GM18870 (cell line): ENCODE measurements at regions not wholly inside any gene's neighbourhood (a gene's known extent, or its start where the extent isn't known, plus 50 kb on each side); places are given as distances from the start of the nearest gene placed in this dataset.

Experiments used
- ATAC-seq: cut with Tn5 transposase; IDR thresholded peaks from one replicate; pipeline ENCODE4 v1.9.1; 2021; ENCODE audit warnings: moderate library complexity; ENCODE audit not compliant: unreplicated experiment

DNA sequence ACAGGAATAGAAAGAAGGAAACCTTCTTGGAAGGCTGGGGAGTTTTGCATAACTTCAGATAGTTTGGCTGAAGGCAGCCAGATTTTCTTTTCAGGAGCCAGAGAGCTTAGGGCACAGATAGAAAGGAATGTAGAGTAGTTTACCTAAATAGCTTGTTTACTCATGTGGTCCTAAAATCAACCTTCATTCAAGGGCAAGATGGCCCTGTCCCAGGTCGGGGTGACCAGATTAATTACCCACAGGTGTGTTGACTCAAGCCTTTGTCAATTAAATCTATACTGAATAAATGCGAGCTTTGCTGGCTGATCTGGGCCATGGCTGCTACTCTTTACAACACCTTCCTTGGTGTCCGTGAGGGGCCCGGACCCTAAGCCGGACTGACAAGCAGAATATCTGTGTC is 792.0 kb upstream of the MAN1A1 start:
- ATAC-seq: no peak

DNA sequence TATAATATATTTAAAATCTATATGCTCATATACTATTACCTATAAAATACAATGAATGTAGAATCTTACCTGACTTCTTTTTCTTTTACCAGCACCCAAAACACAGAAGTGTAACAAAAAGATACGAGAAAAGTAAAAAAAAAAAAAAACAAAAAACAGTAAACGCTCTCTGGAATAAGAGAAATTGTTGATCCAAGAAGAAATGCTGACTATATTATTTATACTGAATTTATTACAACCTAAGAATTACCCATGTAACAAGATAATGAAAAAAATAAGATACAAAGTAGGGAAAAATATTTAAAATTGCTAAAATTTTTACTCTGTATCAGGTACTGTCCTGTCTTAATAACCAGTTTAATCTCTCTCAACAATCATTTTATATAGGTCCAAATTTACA is 787.9 kb upstream of the MAN1A1 start:
- ATAC-seq: no peak

DNA sequence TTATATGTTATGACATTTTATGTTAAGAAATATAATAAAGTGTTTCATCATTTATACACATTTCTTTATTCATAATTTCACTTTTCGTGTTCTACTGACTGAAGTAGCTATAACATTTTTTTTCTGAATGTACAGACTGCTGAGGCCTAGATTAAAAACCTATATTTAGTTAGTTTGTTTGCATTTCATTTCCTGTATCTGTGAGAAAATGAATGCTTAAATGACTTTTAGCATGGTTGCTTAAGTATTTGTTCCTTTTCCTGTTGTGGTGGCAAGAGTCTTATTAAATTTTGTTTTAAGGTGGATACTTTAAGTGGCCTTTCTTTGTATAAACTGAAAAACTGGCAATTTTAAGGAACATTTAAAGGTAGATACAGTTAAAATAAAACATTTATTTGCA is 779.7 kb upstream of the MAN1A1 start:
- ATAC-seq: no peak

DNA sequence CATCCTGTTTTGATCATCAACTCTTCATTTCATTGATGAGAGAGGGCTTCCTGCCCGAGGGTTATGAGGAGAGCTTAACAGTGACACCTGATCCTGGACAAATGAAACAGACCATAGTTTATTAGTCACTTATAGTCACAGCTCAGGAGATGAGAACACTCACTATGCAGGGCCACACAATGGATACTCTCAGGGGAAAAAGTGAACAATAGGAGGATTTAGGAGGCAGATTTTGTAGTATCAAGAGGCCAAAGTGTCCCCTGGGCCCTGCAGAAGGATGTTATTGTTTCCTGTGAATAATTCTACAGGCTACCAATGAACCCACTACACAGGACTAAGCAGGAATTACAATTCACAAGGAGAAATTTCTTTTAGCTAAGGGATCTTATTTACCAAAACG is 772.8 kb upstream of the MAN1A1 start:
- no peak for ATAC-seq

- ATAC-seq: peak; percentile 50
These were observed 766.8 kb upstream of the MAN1A1 start for GRCh38 chr6:120116343-120116742.

DNA sequence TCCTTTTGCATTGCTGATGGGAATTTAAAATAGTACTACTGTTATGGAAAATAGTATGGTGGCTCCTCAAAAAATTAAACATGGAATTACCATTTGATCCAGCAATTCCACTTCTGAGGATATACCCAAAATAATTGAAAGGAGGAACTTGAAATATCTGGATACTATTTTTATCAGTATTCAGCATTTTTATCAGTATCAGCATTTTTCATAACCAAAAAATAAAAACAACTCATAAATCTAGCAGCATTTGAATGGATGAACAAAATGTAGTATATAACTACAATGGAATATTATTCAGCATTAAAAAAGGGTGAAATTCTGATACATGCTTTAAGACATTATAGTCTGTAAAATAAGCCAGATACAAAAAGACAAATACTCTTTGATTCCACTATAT is 763.4 kb upstream of the MAN1A1 start:
- no peak for ATAC-seq

GRCh38 chr6:120111001-120111400 is 761.4 kb upstream of the MAN1A1 start:
- ATAC-seq: no peak

- no peak for ATAC-seq
These were observed 758.7 kb upstream of the MAN1A1 start for GRCh38 chr6:120108061-120108795.

DNA sequence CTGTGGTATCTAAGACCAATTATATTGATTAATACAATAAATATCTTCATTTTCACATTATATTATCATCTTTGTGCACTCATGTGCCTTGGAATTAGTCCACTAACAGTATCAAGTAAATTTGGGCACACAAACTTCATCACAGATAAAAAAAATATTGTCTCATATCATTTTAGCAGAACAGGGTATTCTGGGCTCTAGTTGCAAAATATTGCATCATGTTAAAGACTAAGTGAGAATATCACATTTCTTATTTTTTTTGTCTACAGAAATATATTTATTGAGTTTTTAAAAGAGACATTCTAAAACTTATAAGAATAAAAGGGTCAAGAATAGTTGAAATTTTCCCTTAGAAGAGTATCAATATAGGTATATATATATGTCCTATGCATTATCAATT is 754.1 kb upstream of the MAN1A1 start:
- ATAC-seq: no peak

DNA sequence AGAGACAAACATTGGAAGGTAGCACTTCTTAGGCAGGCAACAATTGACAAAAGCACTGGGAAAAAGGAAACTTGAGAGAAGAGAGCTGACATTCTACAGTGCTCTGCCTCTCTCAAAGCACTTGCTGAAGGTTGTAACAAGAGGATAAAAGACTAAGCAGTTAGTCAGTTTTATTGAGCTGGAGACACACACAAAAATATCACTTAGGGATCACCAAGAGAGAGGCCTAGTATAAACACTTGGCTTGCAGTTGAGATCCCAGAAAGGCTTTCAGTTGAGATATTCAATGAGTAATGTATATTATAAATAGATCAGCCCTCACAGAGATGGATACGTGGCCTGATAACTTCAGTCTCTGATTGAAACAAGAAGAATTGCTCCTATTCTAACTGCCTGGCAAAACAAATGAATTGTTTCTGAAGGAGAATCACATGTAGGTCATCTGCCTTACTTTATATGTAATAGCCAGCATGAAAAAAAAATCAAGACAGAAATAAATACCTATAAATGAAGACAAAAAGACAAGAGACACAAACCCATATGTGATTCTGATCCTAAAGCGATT is 747.2 kb upstream of the MAN1A1 start:
- no peak for ATAC-seq

DNA sequence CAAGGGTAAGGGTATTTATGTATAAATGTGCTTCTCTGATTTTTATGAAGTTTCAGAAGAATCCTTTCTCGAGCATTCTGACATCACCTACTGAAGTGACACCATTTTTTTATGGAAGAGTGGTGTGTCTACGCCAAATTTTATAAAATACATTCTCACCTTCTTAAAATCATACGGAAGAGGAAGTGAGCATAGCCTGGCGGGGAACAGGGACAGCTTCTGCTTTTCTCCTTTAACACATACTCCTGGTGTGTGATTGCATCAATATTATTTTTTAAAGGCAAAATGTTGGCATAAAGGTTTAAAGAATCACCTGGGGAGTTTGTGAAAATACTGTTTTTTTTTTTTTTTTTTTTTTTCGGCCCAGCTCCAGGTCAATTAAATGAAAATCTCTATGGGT is 733.6 kb upstream of the MAN1A1 start:
- no peak for ATAC-seq

GRCh38 chr6:120077489-120077888 is 727.9 kb upstream of the MAN1A1 start:
- ATAC-seq: no peak

GRCh38 chr6:120058410-120058809 is 708.8 kb upstream of the MAN1A1 start:
- ATAC-seq: no peak

DNA sequence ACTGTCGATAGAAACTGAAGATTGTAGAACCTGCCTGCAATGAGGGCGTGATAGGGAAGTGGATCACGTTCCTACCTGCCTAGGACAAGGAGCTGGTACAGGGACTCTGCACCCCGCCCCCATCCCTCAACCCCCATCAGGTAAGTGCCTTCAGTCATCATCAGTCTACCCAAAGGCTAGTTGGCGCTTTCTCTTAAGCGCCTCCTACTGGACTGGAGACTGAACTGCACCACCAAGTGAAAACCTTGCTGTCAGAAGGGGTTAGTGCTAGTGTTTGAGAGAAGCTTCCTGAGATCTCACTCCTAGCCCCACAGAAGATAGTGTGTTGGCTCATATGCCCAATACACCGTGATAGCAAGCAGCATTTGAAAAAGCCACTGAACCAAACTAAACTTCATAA is 706.5 kb upstream of the MAN1A1 start:
- peak; percentile 60 for ATAC-seq

DNA sequence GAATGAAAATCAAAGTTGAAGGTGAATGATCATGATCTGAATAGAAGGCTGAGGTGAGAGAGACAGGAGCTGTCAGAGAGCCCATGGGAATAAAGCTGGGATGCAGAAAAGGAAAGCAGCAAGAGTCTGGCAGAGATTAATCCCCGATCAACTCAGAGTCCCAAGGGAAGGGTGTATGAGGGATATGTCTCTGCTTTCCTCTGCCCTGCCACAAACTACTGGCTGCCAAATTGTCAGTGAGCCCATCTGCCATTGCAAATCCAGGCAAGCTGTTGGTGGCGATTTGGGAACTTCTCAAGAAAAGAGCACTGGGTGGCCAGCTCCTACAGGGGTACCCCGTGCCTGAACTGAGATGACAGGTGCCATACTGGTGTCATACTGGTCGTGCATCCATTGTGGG is 705.5 kb upstream of the MAN1A1 start:
- no peak for ATAC-seq

- ATAC-seq: no peak
These were observed 690.1 kb upstream of the MAN1A1 start for GRCh38 chr6:120039664-120040063.

GRCh38 chr6:120031837-120032236 is 682.3 kb upstream of the MAN1A1 start:
- no peak for ATAC-seq

GRCh38 chr6:120026791-120027190 is 677.2 kb upstream of the MAN1A1 start:
- no peak for ATAC-seq

- no peak for ATAC-seq
These were observed 660.5 kb upstream of the MAN1A1 start for GRCh38 chr6:120010075-120010474.

DNA sequence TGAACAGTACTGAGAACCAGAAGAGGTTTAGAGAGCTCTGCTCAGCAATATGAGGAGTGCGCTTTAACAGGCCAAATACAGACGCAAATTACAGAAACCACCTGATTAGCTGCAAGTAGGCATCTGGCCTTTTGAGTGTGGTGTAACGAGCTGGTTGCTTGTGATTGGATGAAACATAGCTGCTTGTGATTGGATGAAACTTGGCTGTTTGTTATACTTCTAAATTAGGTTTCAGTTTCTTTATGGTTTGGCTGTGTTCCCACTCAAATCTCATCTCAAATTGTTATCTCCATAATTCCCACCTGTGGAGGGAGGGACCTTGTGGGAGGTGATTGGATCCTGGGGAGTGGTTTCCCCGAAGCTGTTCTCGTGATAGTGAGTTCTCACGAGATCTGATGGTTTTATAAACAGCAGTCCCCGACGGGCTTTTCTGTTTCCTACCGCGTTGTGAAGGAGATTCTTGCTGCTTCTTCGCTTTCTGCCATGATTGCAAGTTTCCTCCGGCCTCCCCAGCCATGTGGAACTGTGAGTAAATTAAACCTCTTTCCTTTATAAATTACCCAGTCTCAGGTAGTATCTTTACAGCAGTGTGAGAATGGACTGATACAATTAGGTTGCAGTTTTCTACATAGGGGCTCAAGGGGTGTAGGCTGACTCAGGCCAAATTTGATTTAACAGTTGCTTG is 655.9 kb upstream of the MAN1A1 start:
- no peak for ATAC-seq

DNA sequence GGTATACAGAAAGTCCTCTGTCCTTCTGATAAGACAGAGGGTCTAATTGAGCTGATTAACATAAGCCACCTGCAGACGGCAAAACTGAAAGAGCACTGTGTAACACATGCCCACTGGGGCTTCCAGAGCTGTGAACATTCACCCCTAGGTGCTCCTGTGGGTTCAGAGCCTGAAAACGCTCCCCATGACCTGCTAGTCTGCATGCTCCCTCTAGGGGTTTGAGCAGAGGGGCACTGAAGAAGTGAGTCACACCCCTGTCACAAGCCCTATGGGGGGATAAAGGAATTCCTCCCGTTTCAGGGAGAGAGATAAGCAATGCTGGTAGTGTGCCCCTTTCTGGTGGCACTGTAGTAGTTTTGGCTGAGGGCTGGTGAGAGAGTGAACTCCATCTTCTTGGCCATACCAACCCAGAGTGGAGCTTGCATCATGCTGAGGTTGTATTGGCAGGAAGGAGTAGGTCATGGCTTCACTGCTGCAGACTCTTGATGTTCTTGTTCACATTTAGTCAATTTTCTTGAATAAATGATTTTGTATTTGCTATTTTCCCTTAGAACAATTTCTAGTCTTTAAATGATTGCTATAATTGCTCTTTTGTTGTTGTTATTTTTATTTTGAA is 637.5 kb upstream of the MAN1A1 start:
- ATAC-seq: no peak
